GM23338 (cell line): ENCODE measurements at regions not wholly inside any gene's neighbourhood (a gene's known extent, or its start where the extent isn't known, plus 50 kb on each side); places are given as distances from the start of the nearest gene placed in this dataset.

ENCODE experiments used
- ATAC-seq: fragments of 200-7000 bp; cut with Tn5 transposase; 3 replicates; pipeline ENCODE4 v1.9.1; 2020
- DNase-seq: peaks from one replicate; pipeline ENCODE4 v3.0.0-alpha.2; 2015; ENCODE audit warnings: low spot score
- H2AFZ ChIP-seq: fragments of 200-600 bp; sonication (generic); 2 replicates; pipeline ENCODE4 v1.8.0; 2016; ENCODE audit warnings: antibody characterized with exemption, mild to moderate bottlenecking, moderate library complexity
- H3F3A ChIP-seq: fragments of 200-600 bp; sonication (generic); replicated peaks from 2 replicates; pipeline ENCODE4 v1.8.0; 2017; ENCODE audit warnings: antibody characterized with exemption, mixed run types, low read depth
- H3K27ac ChIP-seq: fragments of 200-600 bp; sonication (generic); 2 replicates; pipeline ENCODE4 v1.6.1; 2016; ENCODE audit warnings: low read depth
- H3K27me3 ChIP-seq: fragments of 200-600 bp; sonication (generic); 2 replicates; pipeline ENCODE4 v1.8.0; 2016; ENCODE audit warnings: mild to moderate bottlenecking, mixed run types, moderate library complexity; ENCODE audit not compliant: insufficient read depth
- H3K36me3 ChIP-seq: fragments of 200-600 bp; sonication (generic); 2 replicates; pipeline ENCODE4 v1.8.0; 2016; ENCODE audit warnings: mild to moderate bottlenecking; ENCODE audit not compliant: insufficient read depth
- H3K4me1 ChIP-seq: fragments of 200-600 bp; sonication (generic); 2 replicates; pipeline ENCODE4 v1.8.0; 2016; ENCODE audit warnings: mild to moderate bottlenecking, moderate library complexity; ENCODE audit not compliant: insufficient read depth
- H3K4me2 ChIP-seq: fragments of 200-600 bp; sonication (generic); 2 replicates; pipeline ENCODE4 v1.7.1; 2017; ENCODE audit warnings: mixed run types
- H3K4me3 ChIP-seq: fragments of 200-600 bp; sonication (generic); 2 replicates; pipeline ENCODE4 v1.6.1; 2016; ENCODE audit warnings: mixed run types
- H3K79me2 ChIP-seq: fragments of 200-600 bp; sonication (generic); replicated peaks from 2 replicates; pipeline ENCODE4 v1.8.0; 2017; ENCODE audit warnings: mild to moderate bottlenecking; ENCODE audit not compliant: insufficient read depth
- H3K9me2 ChIP-seq: fragments of 200-600 bp; sonication (generic); 2 replicates; pipeline ENCODE4 v1.8.0; 2017; ENCODE audit not compliant: insufficient read depth
- H4K20me1 ChIP-seq: fragments of 200-600 bp; sonication (generic); replicated peaks from 2 replicates; pipeline ENCODE4 v1.8.0; 2017; ENCODE audit warnings: mild to moderate bottlenecking; ENCODE audit not compliant: insufficient read depth
- H3K27ac Mint-ChIP-seq: 2 replicates; pipeline ENCODE4 v1.8.0; 2020; ENCODE audit warnings: inconsistent platforms, mild to moderate bottlenecking, moderate library complexity, mixed read lengths
- H3K27me3 Mint-ChIP-seq: 3 replicates; pipeline ENCODE4 v1.8.0; 2022; ENCODE audit warnings: low read depth, mild to moderate bottlenecking, moderate library complexity, mixed read lengths, inconsistent platforms; ENCODE audit not compliant: insufficient read depth, poor library complexity
- H3K36me3 Mint-ChIP-seq: 3 replicates; pipeline ENCODE4 v1.8.0; 2021; ENCODE audit warnings: low read depth, mild to moderate bottlenecking, inconsistent platforms, moderate library complexity, mixed read lengths
- H3K4me1 Mint-ChIP-seq: 3 replicates; pipeline ENCODE4 v1.8.0; 2020; ENCODE audit warnings: mild to moderate bottlenecking, inconsistent platforms, mixed read lengths
- H3K4me3 Mint-ChIP-seq: 3 replicates; pipeline ENCODE4 v1.8.0; 2021; ENCODE audit warnings: moderate library complexity, mild to moderate bottlenecking, inconsistent platforms, mixed read lengths
- H3K9me3 Mint-ChIP-seq: 3 replicates; pipeline ENCODE4 v1.8.0; 2020; ENCODE audit warnings: moderate library complexity, mild to moderate bottlenecking, inconsistent platforms, mixed read lengths
- EZH2 ChIP-seq: fragments of 200-600 bp; sonication (generic); IDR thresholded peaks from one replicate; pipeline ENCODE4 v1.8.0; 2017; ENCODE audit warnings: antibody characterized with exemption, mild to moderate bottlenecking, low read depth; ENCODE audit not compliant: unreplicated experiment
- NANOG ChIP-seq: IDR thresholded peaks from 2 replicates; pipeline ENCODE4 v1.6.1; 2016; ENCODE audit warnings: antibody characterized with exemption, borderline replicate concordance
- ZNF114 ChIP-seq: fragments of 250-450 bp; sonication (Bioruptor Pico); IDR thresholded peaks from 2 replicates; pipeline ENCODE4 v1.5.0; 2020; ENCODE audit warnings: mild to moderate bottlenecking, moderate library complexity
- ZNF331 ChIP-seq: fragments of 250-450 bp; sonication (Bioruptor Pico); IDR thresholded peaks from 2 replicates; pipeline ENCODE4 v1.5.0; 2020; ENCODE audit warnings: low read depth, mild to moderate bottlenecking, moderate library complexity
- TF ChIP-seq, protein P1 (sequence below), 2 experiments: fragments of 200-600 bp in 1 of 2; sonication (generic) in 1 of 2; conservative IDR thresholded peaks; 2 replicates each; pipeline versions ENCODE4 v1.5.1 to v1.6.1; 2016 to 2017; ENCODE audit warnings: antibody characterized with exemption in 2 of 2, low read depth in 2 of 2, mild to moderate bottlenecking in 2 of 2, moderate library complexity in 1 of 2
- TF ChIP-seq, protein P2 (sequence below): fragments of 250-450 bp; sonication (Bioruptor Pico); IDR thresholded peaks from 2 replicates; pipeline ENCODE4 v1.5.0; 2020; ENCODE audit warnings: mild to moderate bottlenecking, moderate library complexity

- TF ChIP-seq, protein P1, sequence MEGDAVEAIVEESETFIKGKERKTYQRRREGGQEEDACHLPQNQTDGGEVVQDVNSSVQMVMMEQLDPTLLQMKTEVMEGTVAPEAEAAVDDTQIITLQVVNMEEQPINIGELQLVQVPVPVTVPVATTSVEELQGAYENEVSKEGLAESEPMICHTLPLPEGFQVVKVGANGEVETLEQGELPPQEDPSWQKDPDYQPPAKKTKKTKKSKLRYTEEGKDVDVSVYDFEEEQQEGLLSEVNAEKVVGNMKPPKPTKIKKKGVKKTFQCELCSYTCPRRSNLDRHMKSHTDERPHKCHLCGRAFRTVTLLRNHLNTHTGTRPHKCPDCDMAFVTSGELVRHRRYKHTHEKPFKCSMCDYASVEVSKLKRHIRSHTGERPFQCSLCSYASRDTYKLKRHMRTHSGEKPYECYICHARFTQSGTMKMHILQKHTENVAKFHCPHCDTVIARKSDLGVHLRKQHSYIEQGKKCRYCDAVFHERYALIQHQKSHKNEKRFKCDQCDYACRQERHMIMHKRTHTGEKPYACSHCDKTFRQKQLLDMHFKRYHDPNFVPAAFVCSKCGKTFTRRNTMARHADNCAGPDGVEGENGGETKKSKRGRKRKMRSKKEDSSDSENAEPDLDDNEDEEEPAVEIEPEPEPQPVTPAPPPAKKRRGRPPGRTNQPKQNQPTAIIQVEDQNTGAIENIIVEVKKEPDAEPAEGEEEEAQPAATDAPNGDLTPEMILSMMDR (conservative IDR thresholded peaks at IDR 0.05; ENCODE audit: low read depth in 2 of 2), result no peak
- no peak for TF ChIP-seq EZH2
- no peak for TF ChIP-seq NANOG
Observed at GRCh38 chr6:82751718-82752117, 313.9 kb downstream of the UBE3D start (continued).

- no peaks in the 10 kb centered on the region for H3K4me1 ChIP-seq
- H3K27ac ChIP-seq, result no peak overlapping the region
- TF ChIP-seq ZNF114 (CRISPR knock-in tag), result no peak
- no peak for TF ChIP-seq ZNF331 (CRISPR knock-in tag)
- TF ChIP-seq, protein P2, sequence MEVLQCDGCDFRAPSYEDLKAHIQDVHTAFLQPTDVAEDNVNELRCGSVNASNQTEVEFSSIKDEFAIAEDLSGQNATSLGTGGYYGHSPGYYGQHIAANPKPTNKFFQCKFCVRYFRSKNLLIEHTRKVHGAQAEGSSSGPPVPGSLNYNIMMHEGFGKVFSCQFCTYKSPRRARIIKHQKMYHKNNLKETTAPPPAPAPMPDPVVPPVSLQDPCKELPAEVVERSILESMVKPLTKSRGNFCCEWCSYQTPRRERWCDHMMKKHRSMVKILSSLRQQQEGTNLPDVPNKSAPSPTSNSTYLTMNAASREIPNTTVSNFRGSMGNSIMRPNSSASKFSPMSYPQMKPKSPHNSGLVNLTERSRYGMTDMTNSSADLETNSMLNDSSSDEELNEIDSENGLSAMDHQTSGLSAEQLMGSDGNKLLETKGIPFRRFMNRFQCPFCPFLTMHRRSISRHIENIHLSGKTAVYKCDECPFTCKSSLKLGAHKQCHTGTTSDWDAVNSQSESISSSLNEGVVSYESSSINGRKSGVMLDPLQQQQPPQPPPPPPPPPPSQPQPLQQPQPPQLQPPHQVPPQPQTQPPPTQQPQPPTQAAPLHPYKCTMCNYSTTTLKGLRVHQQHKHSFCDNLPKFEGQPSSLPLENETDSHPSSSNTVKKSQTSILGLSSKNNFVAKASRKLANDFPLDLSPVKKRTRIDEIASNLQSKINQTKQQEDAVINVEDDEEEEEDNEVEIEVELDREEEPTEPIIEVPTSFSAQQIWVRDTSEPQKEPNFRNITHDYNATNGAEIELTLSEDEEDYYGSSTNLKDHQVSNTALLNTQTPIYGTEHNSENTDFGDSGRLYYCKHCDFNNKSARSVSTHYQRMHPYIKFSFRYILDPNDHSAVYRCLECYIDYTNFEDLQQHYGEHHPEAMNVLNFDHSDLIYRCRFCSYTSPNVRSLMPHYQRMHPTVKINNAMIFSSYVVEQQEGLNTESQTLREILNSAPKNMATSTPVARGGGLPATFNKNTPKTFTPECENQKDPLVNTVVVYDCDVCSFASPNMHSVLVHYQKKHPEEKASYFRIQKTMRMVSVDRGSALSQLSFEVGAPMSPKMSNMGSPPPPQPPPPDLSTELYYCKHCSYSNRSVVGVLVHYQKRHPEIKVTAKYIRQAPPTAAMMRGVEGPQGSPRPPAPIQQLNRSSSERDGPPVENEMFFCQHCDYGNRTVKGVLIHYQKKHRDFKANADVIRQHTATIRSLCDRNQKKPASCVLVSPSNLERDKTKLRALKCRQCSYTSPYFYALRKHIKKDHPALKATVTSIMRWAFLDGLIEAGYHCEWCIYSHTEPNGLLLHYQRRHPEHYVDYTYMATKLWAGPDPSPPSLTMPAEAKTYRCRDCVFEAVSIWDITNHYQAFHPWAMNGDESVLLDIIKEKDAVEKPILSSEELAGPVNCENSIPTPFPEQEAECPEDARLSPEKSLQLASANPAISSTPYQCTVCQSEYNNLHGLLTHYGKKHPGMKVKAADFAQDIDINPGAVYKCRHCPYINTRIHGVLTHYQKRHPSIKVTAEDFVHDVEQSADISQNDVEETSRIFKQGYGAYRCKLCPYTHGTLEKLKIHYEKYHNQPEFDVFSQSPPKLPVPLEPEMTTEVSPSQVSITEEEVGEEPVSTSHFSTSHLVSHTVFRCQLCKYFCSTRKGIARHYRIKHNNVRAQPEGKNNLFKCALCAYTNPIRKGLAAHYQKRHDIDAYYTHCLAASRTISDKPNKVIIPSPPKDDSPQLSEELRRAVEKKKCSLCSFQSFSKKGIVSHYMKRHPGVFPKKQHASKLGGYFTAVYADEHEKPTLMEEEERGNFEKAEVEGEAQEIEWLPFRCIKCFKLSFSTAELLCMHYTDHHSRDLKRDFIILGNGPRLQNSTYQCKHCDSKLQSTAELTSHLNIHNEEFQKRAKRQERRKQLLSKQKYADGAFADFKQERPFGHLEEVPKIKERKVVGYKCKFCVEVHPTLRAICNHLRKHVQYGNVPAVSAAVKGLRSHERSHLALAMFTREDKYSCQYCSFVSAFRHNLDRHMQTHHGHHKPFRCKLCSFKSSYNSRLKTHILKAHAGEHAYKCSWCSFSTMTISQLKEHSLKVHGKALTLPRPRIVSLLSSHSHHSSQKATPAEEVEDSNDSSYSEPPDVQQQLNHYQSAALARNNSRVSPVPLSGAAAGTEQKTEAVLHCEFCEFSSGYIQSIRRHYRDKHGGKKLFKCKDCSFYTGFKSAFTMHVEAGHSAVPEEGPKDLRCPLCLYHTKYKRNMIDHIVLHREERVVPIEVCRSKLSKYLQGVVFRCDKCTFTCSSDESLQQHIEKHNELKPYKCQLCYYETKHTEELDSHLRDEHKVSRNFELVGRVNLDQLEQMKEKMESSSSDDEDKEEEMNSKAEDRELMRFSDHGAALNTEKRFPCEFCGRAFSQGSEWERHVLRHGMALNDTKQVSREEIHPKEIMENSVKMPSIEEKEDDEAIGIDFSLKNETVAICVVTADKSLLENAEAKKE (CRISPR knock-in tag), result no peak
- TF ChIP-seq, protein P1 (conservative IDR thresholded peaks at IDR 0.05; ENCODE audit: low read depth in 2 of 2), result no peak
- no peak overlapping the region for H3K4me2 ChIP-seq
- H3K27ac Mint-ChIP-seq, result no peak overlapping the region
- no peak overlapping the region for H2AFZ ChIP-seq
- H3K36me3 ChIP-seq, result no peaks in the 10 kb centered on the region
- no peak overlapping the region for H3K4me3 Mint-ChIP-seq
- no peaks in the 10 kb centered on the region for H3K9me2 ChIP-seq
- no peaks in the 10 kb centered on the region; the same call in 2 of the 3 replicates for H3K36me3 Mint-ChIP-seq
- H3K27me3 ChIP-seq, result no peaks in the 10 kb centered on the region
- H3K9me3 Mint-ChIP-seq, result no peaks in the 10 kb centered on the region; the same call in 1 of the 3 replicates
- DNase-seq (no peak), ATAC-seq (no peak)
- no peaks in the 10 kb centered on the region for H3K4me1 Mint-ChIP-seq
- no peaks in the 10 kb centered on the region for H3F3A ChIP-seq
- H4K20me1 ChIP-seq, result no peaks in the 10 kb centered on the region
- H3K27me3 Mint-ChIP-seq, result peaks cover 2% of the 10 kb centered on the region
- H3K79me2 ChIP-seq, result no peaks in the 10 kb centered on the region
- H3K4me3 ChIP-seq, result no peak overlapping the region
Observed at GRCh38 chr6:82761674-82762345, 303.8 kb downstream of the UBE3D start.
